Right ventricle myocardium inferior (tissue), 1 donor: ENCODE measurements at regions not wholly inside any gene's neighbourhood (a gene's known extent, or its start where the extent isn't known, plus 50 kb on each side); places are given as distances from the start of the nearest gene placed in this dataset.
A peak's percentile ranks its signal among the peaks of the same experiment; 100 is the strongest.

ENCODE experiments used
- ATAC-seq: fragments of 200-7000 bp; cut with Tn5 transposase; one replicate; pipeline ENCODE4 v1.9.1; 2020; ENCODE audit warnings: mild to moderate bottlenecking, moderate library complexity
- DNase-seq: peaks from one replicate; pipeline ENCODE4 v3.0.0; 2021; ENCODE audit errors: missing footprints
- intact Hi-C: fragments of 100-400 bp; cut with DNase I; formaldehyde crosslinking; loops from one replicate; pipeline ENCODE4 v1.11.0; 2022
- donor health status: DM: no; HTN: yes; CAD: no; lungs with severe emphysema.

DNA sequence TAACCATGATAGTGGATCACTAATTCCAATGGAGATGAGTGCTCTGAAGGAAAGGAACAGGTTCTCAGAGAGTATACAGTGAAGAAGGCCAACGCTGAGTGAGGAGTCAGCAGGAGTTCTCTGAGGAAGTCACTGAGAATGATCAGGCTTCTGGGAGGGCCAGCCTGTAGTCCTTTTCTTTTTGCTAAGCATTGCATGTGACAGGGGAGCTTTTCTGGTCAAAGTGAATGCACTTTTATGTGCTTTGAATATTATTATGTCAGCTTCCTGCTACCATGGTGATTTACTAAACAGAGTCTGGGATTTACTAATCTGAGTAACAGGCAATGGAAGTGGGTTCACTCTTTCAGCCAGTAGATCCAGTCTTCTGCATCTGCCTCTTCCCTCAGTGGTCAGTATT, 81.1 kb upstream of the SERP2 start:
- no peak for ATAC-seq
- no peak for DNase-seq
- intact Hi-C loops: loop anchor here (5.0 kb wide), 2 partner anchors 95 to 300 kb away; no protein-coding TSS in a partner anchor

DNA sequence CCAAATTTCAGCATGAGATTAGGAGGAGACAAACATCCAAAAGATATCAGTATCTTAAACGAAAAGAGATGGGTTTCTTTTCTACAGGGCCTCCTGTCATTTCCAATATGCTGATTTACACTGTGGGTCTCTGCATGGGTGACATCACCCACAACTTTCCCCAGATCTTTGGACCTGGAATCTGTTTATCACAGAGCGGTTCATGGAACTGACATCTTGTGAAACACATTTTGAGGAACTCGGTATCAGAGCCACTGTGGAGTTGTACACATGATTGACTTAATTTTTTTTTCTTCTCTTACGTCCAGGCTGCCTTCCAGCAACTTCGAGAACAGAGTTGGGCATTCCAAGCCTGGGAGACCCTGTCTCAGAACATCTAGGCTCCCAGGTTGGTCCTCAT, 80.2 kb upstream of the SERP2 start:
- intact Hi-C loops: loop anchor here (5.0 kb wide), 2 partner anchors 96 to 301 kb away; no protein-coding TSS in a partner anchor
- DNase-seq: no peak

DNA sequence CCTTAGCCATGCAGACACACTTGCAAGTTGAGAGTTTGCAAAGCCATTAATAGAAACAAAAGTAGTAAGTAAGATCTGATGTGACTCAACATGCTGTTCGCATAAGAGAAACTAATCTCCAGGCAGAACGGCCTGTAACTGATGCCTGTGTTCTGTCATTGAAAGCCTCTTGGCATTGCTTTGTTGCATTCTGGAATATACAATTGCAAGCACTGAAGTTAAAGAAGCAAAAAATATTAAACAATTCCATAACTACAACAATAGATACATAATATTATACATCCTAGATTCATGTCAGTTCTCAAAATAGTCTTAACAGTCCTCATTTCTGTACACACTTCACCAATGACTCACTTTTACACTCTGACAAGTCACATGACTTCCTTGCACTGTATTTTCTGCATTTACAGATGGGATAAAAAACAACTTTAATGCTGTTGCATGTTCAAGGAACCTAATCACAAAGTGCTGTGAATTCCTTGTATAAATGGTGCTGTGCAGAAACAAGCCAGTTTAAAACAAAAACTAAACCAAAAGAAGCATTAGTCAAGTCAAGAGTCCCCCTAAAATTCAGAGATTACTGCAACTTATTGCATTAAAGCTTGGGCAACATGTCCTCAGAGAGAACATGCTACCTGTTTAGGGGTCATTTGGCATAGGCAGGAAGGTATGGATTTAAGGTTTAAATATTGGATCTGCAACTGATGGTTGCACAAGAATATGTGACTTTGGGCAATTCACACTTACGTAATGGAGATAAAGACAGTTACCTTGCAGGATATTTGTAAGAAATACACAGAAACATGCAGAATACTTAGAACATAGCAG, 79.5 kb upstream of the SERP2 start:
- intact Hi-C loops: loop anchor here (5.0 kb wide), 2 partner anchors 97 to 302 kb away; no protein-coding TSS in a partner anchor
- peak; percentile 38 for ATAC-seq
- DNase-seq: no peak

More for the DNA sequence above, 80.2 kb upstream of the SERP2 start:
- no peak for ATAC-seq

DNA sequence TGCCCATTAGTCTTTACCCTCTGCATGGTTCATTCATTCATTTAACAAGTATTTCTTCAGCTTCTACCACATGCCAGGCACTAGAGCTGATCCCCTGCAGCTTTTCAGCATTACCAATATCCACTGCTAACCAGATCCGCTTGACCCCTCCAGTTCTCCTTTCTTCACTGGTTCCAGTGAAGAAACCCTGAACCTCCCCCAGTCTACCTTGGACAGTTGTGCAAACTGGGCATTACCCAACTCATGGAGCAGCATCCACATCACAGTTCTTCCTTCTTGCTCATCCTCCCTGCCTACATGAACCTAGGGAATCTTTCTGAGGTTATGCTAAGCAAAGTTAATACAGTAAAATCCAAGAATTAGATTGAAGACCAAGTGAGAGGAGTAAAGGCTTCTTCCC, 78.7 kb upstream of the SERP2 start:
- intact Hi-C loops: loop anchor here (5.0 kb wide), 2 partner anchors 98 to 303 kb away; no protein-coding TSS in a partner anchor
- ATAC-seq (no peak), DNase-seq (no peak)

DNA sequence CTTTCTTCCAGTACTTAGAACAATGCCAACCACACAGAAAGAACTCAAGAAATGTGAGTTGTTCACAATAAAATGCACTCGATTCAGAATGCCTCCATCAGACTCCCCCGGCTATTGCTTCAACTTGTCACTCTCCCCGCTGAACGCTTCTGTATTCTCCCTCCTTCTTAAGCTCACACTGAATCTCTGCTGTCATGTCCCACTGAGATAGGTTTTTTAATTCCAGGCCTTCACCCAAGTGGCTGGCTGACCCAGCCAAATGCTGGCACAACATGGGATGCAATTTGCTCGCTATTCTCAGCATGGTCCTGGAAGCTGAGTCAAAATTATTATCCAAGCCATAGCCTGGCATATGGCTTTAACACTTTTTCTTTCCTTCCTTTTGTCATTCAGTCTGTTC, 76.8 kb upstream of the SERP2 start:
- ATAC-seq (peak; percentile 48), DNase-seq (no peak)
- intact Hi-C loops: no loop called here

DNA sequence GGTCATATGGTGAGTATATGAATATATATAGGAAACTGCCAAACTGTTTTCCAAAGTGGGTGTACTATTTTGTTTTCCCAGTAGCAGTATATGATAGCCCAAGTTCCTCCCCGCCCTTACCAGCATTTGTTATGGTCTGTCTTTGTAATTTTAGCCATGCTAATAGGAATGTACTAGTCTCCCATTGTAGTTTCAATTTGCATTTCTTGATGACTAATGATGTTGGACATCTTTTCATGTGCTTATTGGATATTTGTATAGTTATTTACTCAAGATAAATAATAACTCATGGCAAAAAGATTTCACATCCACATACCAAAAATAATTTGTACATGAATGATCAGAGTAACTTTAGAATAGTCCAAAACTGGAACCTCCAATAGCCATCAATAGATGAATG, 75.3 kb upstream of the SERP2 start:
- ATAC-seq: no peak

DNA sequence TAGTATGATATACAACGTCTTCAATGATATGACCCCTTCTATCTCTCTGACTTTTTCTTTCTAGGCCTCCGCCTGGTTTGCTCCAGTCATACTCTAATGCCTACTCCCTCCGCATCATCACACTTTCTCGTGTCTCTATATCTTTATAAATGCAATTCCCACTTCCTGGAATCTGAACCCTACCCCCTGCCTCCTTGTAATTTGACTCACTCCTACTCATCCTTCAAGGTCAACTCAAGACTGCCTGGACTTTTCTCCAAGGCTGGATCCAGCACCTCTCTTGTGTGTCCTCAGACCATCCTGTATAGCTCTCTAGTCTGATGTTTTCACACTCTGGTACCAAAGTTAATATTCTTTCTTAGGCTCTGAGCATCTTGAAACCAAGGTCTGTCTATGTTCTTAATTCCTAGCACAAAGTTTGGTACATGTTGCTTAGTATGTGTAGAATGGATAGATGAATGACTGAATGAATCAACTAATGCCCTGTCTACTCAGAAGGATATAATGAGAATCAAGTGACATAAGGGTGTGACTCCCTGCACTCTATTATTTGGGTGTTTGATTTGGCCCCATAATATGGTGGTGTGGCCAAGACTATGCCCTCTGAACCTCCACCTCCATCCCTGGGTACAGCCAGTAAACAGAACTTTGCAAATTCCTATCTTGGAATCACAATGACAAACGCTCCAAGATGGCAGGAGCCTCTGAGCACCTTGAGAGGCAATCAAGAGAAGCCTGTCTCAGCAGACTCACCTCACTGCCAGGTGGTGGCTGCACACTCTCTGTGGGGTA, 74.3 kb upstream of the SERP2 start:
- ATAC-seq: no peak
- DNase-seq: no peak
- intact Hi-C loops: no loop called here

More for the DNA sequence above, 75.3 kb upstream of the SERP2 start:
- intact Hi-C loops: no loop called here
- no peak for DNase-seq

DNA sequence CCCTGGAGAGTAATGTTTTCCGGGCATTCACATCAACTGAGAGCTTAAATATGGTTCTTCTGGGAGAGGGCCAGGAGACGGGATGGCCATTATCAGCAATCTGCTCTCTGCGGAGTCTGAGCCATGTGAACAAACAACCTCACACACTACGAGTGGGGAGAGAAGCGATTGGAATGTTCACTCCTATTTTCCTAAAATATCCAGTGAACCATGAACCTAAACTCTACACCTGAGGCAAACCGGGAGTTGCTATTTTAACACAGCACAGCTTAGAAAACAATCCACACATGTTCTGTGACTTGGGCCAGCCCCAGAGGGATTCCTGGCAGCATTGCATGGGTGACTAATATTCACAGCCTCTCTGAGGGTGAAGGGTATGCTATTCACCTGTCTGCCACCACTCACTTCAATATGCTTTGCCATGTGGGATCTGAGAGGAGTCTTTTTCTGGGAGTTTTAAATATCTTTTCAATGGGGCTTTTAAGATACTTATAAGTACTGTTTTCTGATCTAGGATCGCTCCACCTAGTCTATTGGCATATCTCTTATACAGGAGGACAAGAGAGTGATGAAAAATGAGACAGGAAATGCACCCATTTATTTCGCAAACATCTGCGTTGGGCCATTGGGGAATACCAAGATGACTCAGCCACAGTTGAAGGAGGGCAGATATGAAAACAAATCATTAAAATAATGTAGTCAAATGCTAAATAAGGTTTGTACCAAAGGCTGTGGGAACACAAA, 72.6 kb upstream of the SERP2 start:
- intact Hi-C loops: loop anchor here (5.0 kb wide), 4 partner anchors 64 to 249 kb away; partner anchors contain the start of gene SERP2
- no peak for DNase-seq
- ATAC-seq: peak; percentile 77

DNA sequence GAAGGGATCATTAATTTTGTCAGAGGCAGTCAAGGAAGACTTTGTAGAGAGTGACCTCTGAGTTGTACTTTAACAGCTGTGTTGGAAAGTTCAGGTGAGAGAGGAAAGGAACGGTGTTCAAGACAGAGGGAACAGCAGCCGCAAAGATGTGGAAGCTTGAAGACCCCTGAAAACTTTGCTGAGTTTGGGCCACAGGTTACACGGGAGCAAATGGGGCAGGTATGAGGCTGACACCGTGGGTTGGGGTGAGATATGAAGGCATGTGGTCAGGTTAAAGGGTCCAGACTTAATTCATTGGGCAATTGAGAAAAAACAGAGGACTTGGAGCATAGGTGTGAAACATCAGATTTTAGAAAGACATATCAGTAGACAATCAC, 72.0 kb upstream of the SERP2 start:
- DNase-seq: no peak

DNA sequence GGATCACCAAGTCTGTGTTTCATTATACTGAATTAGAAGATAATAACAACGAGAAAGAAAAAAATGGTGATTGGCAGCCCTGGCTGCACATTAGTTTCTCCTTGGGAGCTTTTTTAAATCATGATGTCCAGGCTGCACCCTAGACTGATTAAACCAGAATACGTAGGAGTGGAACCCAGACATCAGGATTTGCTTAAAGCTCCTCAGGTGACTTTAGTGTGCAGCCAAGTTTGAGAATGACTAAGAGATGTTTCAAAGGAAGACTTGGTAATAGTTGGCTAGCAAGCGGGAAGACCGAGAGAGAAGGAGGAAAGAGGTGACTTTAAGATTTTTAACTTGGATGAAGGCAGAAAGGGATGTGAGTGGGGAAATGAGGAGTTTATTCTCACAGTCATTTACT, 71.4 kb upstream of the SERP2 start:
- intact Hi-C loops: loop anchor here (5.0 kb wide), 4 partner anchors 65 to 250 kb away; partner anchors contain the start of gene SERP2
- DNase-seq: no peak

More for the DNA sequence above, 72.0 kb upstream of the SERP2 start:
- intact Hi-C loops: loop anchor here (5.0 kb wide), 4 partner anchors 64 to 249 kb away; partner anchors contain the start of gene SERP2
- no peak for ATAC-seq

DNA sequence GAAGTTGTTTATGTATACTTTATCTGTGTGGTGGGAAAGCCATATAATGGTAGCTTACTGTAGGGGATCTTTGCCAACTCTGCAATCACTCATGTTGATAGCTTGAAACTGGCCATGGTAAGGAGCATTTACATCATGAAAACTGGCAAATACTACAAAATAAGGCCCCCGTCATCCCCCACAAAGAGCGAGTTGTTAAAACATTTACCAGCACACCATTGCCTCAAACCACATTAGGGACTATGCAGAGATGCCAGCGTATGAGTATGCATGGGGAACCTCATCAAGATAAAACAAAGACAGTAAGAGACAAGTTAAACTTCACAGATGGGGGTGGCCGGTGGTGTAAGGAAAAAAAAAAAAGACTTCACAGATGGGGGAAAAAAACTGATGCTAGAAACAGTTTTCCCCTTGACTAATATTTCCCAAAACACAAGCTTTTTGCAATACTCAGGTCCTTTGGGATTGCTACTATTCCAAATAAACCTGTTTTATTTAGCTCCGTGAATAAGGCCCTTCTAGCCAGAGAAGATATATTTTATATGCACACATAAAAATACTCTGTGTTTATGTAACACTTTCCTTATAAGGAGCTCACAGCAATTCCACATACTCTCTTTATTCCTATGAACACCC, 70.6 kb upstream of the SERP2 start:
- DNase-seq (no peak), ATAC-seq (no peak)
- intact Hi-C loops: loop anchor here (5.0 kb wide), 4 partner anchors 66 to 251 kb away; partner anchors contain the start of gene SERP2

More for the DNA sequence above, 71.4 kb upstream of the SERP2 start:
- no peak for ATAC-seq

DNA sequence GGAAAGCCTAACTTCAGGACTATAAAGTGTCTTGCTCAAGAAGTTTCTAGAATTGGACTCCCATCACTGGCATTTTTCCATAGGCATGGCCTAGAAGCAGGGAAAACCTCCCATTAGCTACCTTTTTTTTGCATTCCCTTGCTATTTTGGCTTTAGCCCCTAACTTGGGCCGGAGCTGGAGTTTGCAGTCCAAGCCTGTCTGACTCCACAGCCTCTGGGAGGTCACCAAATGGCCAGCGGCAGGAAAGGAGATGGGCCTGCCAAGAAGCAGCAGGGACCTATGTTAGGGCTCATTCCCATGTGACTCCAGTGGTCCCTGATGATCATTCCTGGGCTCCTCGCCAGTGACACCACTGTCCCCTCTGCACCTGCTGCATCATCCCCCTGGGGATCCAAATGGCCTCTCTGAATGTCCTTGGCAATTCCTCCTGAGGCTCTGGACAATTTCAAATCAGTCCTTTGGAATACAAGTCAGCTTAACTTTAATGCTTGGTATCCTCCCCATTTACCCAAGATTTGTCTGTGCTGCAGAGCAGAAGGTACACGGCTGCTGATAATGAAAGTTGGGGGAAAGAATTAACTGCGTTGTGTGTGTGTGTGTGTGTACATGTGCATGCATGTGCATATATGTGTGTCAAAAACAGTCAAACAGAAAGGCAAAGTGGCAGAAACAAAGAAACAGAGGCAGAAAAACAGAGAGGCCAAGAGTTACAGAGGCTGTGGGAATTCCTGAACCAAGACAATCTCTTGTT, 69.8 kb upstream of the SERP2 start:
- DNase-seq: peak; percentile 74
- ATAC-seq: peak; percentile 82
- intact Hi-C loops: loop anchor here (2.0 to 5.0 kb wide), 5 partner anchors 67 to 252 kb away; partner anchors contain the start of gene SERP2

DNA sequence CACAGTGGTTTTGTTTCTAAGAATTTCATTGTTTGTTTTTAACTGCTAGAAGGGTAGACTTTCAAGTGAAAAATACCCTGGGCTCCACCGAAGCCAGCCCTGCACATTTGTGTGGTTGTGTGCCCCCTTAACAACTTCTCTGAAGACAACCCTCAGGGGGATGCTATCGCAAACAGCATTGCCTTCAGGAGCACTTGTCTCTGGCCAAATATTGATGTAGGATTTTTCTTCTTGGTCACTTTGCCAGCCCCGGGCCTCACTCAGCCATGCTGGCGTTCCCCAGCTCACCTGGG, 69.2 kb upstream of the SERP2 start:
- DNase-seq (no peak), ATAC-seq (no peak)
- intact Hi-C loops: loop anchor here (2.0 to 5.0 kb wide), 5 partner anchors 67 to 252 kb away; partner anchors contain the start of gene SERP2

DNA sequence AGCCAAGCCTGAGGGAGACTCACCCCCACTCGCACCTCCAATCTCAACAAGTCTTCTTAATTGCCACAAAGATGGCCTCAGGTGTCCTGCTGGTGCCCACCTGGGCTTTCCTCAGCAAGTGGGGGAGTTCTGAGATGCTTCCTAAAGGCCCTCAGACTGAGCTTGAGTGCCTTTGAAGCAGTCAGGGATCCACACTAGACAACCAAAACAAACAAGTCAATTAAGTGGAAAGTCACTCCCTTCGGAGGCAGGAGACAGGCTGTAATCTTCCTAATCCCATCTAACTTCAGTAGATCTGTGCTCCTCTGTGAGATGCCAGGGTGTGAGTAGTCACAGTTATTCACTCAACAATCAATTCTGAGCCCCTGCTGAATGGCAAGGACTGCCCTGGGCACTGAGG, 68.3 kb upstream of the SERP2 start:
- DNase-seq (no peak), ATAC-seq (no peak)
- intact Hi-C loops: loop anchor here (2.0 to 5.0 kb wide), 2 partner anchors 113 to 132 kb away; no protein-coding TSS in a partner anchor

DNA sequence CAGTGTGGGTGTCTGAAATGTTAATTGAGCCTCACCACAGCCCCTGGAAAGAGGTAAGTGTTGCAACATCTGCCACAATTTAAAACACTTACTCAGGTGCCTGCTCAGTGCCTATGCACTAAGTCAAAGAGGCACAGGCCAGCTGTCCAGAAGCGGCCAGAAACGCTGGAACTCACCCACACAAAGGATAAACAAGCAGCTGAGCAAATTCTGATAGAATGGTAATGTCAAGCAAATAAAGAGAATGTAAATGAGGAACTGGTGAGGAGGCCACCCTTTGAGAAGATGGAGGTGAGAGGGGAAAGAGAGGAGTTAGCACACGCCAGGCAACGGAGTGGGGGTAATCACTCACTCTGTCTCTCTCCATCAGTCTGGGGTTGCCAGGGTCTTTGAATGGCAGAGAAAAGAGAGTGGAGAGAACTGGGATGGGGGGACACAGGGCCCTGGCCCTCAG, 67.7 kb upstream of the SERP2 start:
- intact Hi-C loops: loop anchor here (2.0 to 5.0 kb wide), 2 partner anchors 114 to 131 kb away; no protein-coding TSS in a partner anchor
- no peak for DNase-seq
- no peak for ATAC-seq

DNA sequence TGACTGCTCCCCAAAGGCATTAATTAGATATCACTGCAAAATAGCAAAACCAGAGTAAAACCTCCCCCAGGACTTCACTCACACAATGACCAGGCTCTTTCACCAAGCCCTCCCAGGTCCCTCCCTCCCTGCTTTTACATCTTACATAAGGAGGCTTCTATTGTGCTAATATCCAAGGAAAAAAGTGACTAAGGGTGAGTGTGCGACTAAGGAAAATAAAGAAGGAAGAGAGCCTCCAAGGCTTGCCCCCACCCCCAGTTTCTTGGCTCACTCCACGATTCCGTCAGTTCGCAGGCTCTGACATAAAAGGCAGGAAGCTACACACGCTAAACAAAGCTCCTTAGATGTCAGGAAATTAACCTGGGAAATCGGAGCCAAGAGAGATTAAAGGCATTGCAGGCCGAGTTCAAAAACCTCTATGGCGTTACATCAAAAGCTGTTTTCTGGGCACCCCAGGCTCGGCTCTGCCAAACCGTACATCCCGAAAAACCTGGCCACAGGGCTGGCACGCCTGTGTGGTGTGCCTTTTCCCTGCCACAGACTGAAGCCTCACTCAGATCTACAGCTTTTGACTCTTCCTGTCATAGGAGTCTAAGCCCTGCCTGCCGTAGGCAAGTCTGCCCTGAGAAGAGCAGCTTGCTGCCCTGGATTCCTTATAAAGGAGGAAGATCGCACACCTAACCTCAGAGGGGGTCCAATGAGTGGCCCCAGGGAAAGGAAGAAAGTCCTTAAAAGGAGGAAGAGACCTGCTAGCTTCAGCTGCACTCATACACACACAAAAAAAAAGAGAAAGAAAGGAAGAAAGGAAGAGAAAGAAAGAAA, 67.0 kb upstream of the SERP2 start:
- ATAC-seq: no peak
- intact Hi-C loops: loop anchor here (5.0 kb wide), 1 partner anchor 114 kb away; no protein-coding TSS in a partner anchor
- DNase-seq: no peak
